H1 (cell line): ENCODE measurements at regions not wholly inside any gene's neighbourhood (a gene's known extent, or its start where the extent isn't known, plus 50 kb on each side); places are given as distances from the start of the nearest gene placed in this dataset.

Experiments used
- CTCF ChIP-seq, 3 experiments: IDR thresholded peaks; 1 replicate in 2 of 3; 2 replicates in 1 of 3; pipeline versions ENCODE4 v1.5.1 to v1.6.1; 2011; ENCODE audit warnings: low read length in 3 of 3, mild to moderate bottlenecking in 3 of 3, inconsistent platforms in 2 of 3, low read depth in 1 of 3, moderate library complexity in 1 of 3; ENCODE audit not compliant: insufficient read depth in 1 of 3; ENCODE audit errors: control extremely low read depth in 1 of 3
- EP300 ChIP-seq, 2 experiments: IDR thresholded peaks; 1 replicate in 1 of 2; 2 replicates in 1 of 2; pipeline ENCODE4 v1.6.1; 2011 to 2012; ENCODE audit warnings: low read depth in 2 of 2, low read length in 2 of 2, mild to moderate bottlenecking in 2 of 2, borderline replicate concordance in 1 of 2, inconsistent platforms in 1 of 2, moderate library complexity in 1 of 2
- POLR2AphosphoS5 ChIP-seq: IDR thresholded peaks from 2 replicates; pipeline ENCODE4 v1.6.1; 2011; ENCODE audit warnings: low read depth, low read length
- USF2 ChIP-seq: IDR thresholded peaks from 2 replicates; pipeline ENCODE4 v1.6.1; 2011; ENCODE audit warnings: low read length, improper control_type of control experiment
- ZNF274 ChIP-seq: IDR thresholded peaks from 2 replicates; pipeline ENCODE4 v1.7.0; 2012; ENCODE audit warnings: low read length, borderline replicate concordance; ENCODE audit errors: extremely low read depth

GRCh38 chr14:56487761-56488160, 91.8 kb upstream of the TMEM260 start:
- no peak for TF ChIP-seq USF2
- no peak for TF ChIP-seq POLR2AphosphoS5
- no peak for TF ChIP-seq CTCF (IDR thresholded peaks at IDR 0.05; ENCODE audit: control extremely low read depth in 1 of 3, insufficient read depth in 1 of 3, low read depth in 1 of 3, low read length in 3 of 3)
- TF ChIP-seq ZNF274, result no peak
- no peak for TF ChIP-seq EP300 (IDR thresholded peaks at IDR 0.05; ENCODE audit: borderline replicate concordance in 1 of 2, low read depth in 2 of 2, low read length in 2 of 2)
